ENCODE measurements at regions not wholly inside any gene's neighbourhood (a gene's known extent, or its start where the extent isn't known, plus 50 kb on each side); places are given as distances from the start of the nearest gene placed in this dataset.

DNA sequence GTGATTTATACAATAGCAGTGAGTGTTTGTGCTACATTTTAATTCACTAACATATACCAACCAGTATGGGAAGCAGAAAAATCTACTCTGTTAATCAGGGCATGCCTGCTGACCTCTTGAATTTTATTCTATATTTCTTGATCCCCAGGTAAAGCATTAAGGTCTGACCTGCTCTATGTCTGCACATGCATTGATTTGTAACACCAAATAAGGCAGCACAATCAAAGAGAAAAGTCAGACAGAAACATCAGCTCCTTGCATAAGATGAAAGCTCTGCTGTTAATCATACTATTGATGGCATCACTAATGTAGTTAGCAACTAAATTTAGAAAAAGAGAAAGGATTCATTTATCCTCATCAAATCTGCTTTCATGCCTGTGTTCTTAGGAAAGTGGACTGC is 2744.8 kb upstream of the PCDH20 start:
- TF ChIP-seq POLR2A (IDR thresholded peaks at IDR 0.05; ENCODE audit: low read length) (no peak), GATA1 (IDR thresholded peaks at IDR 0.05; ENCODE audit: low read depth, low read length) (no peak)
